Activated CD8-positive, alpha-beta memory T cell treated with anti-CD3 and anti-CD28 coated beads for 48 hours (primary cell): ENCODE measurements at regions not wholly inside any gene's neighbourhood (a gene's known extent, or its start where the extent isn't known, plus 50 kb on each side); places are given as distances from the start of the nearest gene placed in this dataset.

Experiments used
- DNase-seq, 3 experiments: peaks; one replicate each; pipeline ENCODE4 v3.0.0-alpha.2; 2020; ENCODE audit warnings: low read depth in 2 of 3, low spot score in 2 of 3

- peak in 1 of 3 experiments; percentile 30 for DNase-seq
Observed at GRCh38 chr15:31472636-31473384, 146.2 kb downstream of the KLF13 start.

- no peak for DNase-seq
Observed at GRCh38 chr15:31473385-31474058, 146.9 kb downstream of the KLF13 start.

GRCh38 chr15:31474059-31474868, 147.6 kb downstream of the KLF13 start:
- no peak for DNase-seq

- DNase-seq: no peak
Observed at GRCh38 chr15:31476236-31476810, 149.7 kb downstream of the KLF13 start.

- no peak for DNase-seq
Observed at GRCh38 chr15:31476866-31477265, 150.2 kb downstream of the KLF13 start.

- no peak for DNase-seq
Observed at GRCh38 chr15:31477301-31477700, 150.7 kb downstream of the KLF13 start.

- DNase-seq: no peak
Observed at GRCh38 chr15:31477851-31478701, 151.4 kb downstream of the KLF13 start.

- no peak for DNase-seq
Observed at GRCh38 chr15:31478702-31479221, 152.1 kb downstream of the KLF13 start.

- DNase-seq: no peak
Observed at GRCh38 chr15:31480356-31481025, 153.9 kb downstream of the KLF13 start.

- no peak for DNase-seq
Observed at GRCh38 chr15:31481142-31481541, 154.5 kb downstream of the KLF13 start.

GRCh38 chr15:31482122-31482922, 155.7 kb downstream of the KLF13 start:
- DNase-seq: no peak

- DNase-seq: peak in 2 of 3 experiments; percentile 36 to 40
Observed at GRCh38 chr15:31483053-31483985, 156.7 kb downstream of the KLF13 start.

- no peak for DNase-seq
Observed at GRCh38 chr15:31483986-31484951, 157.6 kb downstream of the KLF13 start.

- no peak for DNase-seq
Observed at GRCh38 chr15:31484986-31485385, 158.4 kb downstream of the KLF13 start.

- DNase-seq: no peak
Observed at GRCh38 chr15:31485431-31485830, 158.8 kb downstream of the KLF13 start.

- DNase-seq: no peak
Observed at GRCh38 chr15:31485911-31486461, 159.4 kb downstream of the KLF13 start.
